K562 (cell line): ENCODE measurements at regions not wholly inside any gene's neighbourhood (a gene's known extent, or its start where the extent isn't known, plus 50 kb on each side); places are given as distances from the start of the nearest gene placed in this dataset.

Experiments
- ATAC-seq: fragments of 200-7000 bp; cut with Tn5 transposase; 3 replicates; pipeline ENCODE4 v1.9.1; 2020; ENCODE audit warnings: moderate library complexity
- BruUV-seq: library from RNA; stranded (reverse); fragments of 400-500 nt; replicated peaks from 2 replicates; lab custom pipeline; 2021; lab: Mats Ljungman, UMichigan
- CTCF ChIA-PET: fragments of 300-600 bp; formaldehyde crosslinking; extraction: SDS; loops from one replicate; lab custom pipeline; 2021; ENCODE audit warnings: low intra/inter-chr PET ratio; lab: Yijun Ruan, JAX
- POLR2A ChIA-PET: fragments of 300-600, 350-650 bp; sonication (Branson Sonifier 250); formaldehyde crosslinking; extraction: SDS; loops from one replicate; lab custom pipeline; 2021; ENCODE audit warnings: antibody characterized with exemption, inconsistent platforms; lab: Yijun Ruan, JAX
- DNase-seq, 4 experiments: peaks; one replicate each; pipeline versions ENCODE4 v3.0.0 to v3.0.0-alpha.2; 2011 to 2018; ENCODE audit warnings: low spot score in 3 of 4, mixed read lengths in 3 of 4; ENCODE audit errors: extremely low read depth in 1 of 4
- FAIRE-seq: peaks from 2 replicates; lab custom pipeline; 2011; peaks lifted over from hg19 to GRCh38; lab: Jason Lieb, UNC
- H2AFZ ChIP-seq: 2 replicates; pipeline ENCODE4 v1.6.0; 2011; ENCODE audit warnings: low read depth, low read length, control low read depth, inconsistent platforms
- H3K27ac ChIP-seq: fragments of 200-600 bp; 3 replicates; pipeline ENCODE4 v1.8.0; 2011; ENCODE audit warnings: low read depth, mild to moderate bottlenecking, control low read depth, inconsistent platforms, low read length, moderate library complexity, mixed read lengths; ENCODE audit errors: extremely low read depth
- H3K27me3 ChIP-seq, 2 experiments: fragments of 300-600 bp in 1 of 2; 2 replicates in 1 of 2; 3 replicates in 1 of 2; pipeline versions ENCODE4 v1.6.0 to v1.8.0; 2011; ENCODE audit warnings: inconsistent platforms in 2 of 2, low read length in 2 of 2, mild to moderate bottlenecking in 1 of 2, mixed read lengths in 1 of 2, moderate library complexity in 1 of 2; ENCODE audit not compliant: control insufficient read depth in 2 of 2, insufficient read depth in 2 of 2
- H3K36me3 ChIP-seq: fragments of 300-600 bp; 3 replicates; pipeline ENCODE4 v1.8.0; 2011; ENCODE audit warnings: mild to moderate bottlenecking, low read length, inconsistent platforms; ENCODE audit not compliant: control insufficient read depth, insufficient read depth
- H3K4me1 ChIP-seq, 2 experiments: fragments of 200-600 bp in 1 of 2; replicated peaks in 1 of 2; 2 replicates in 1 of 2; 3 replicates in 1 of 2; pipeline versions ENCODE4 v1.5.1 to v1.8.0; 2011; ENCODE audit warnings: inconsistent platforms in 2 of 2, low read length in 2 of 2, mild to moderate bottlenecking in 1 of 2, mixed read lengths in 1 of 2, moderate library complexity in 1 of 2; ENCODE audit not compliant: control insufficient read depth in 2 of 2, insufficient read depth in 2 of 2
- H3K4me2 ChIP-seq: 2 replicates; pipeline ENCODE4 v1.6.1; 2011; ENCODE audit warnings: low read length, control low read depth, inconsistent platforms, mixed read lengths; ENCODE audit not compliant: insufficient read depth
- H3K4me3 ChIP-seq: fragments of 200-600 bp; sonication (generic), shearing (Covaris generic); 2 replicates; pipeline ENCODE4 v1.5.1; 2016; ENCODE audit warnings: control low read depth, inconsistent platforms
- H3K79me2 ChIP-seq: fragments of 200-600 bp; 3 replicates; pipeline ENCODE4 v1.8.0; 2011; ENCODE audit warnings: low read length, inconsistent platforms; ENCODE audit not compliant: control insufficient read depth, insufficient read depth
- H3K9ac ChIP-seq, 2 experiments: 2 replicates each; pipeline versions ENCODE4 v1.6.0 to v1.6.1; 2011; ENCODE audit warnings: low read depth in 2 of 2, low read length in 2 of 2, control low read depth in 1 of 2, inconsistent platforms in 1 of 2, mild to moderate bottlenecking in 1 of 2, mixed read lengths in 1 of 2; ENCODE audit not compliant: insufficient read depth in 1 of 2
- H3K9me1 ChIP-seq: one replicate; pipeline ENCODE4 v1.6.0; 2011; ENCODE audit warnings: inconsistent platforms, mild to moderate bottlenecking, low read length, moderate library complexity; ENCODE audit not compliant: control insufficient read depth, insufficient read depth
- H3K9me3 ChIP-seq: replicated peaks from 2 replicates; pipeline ENCODE4 v1.5.1; 2011; ENCODE audit warnings: low read depth, low read length, inconsistent platforms; ENCODE audit not compliant: control insufficient read depth, insufficient read depth
- H4K20me1 ChIP-seq: replicated peaks from 2 replicates; pipeline ENCODE4 v1.6.1; 2011; ENCODE audit warnings: low read length, inconsistent platforms, mixed read lengths; ENCODE audit not compliant: control insufficient read depth, insufficient read depth
- ASH1L ChIP-seq: fragments of 450-650 bp; IDR thresholded peaks from 2 replicates; pipeline ENCODE4 v1.6.1; 2018; ENCODE audit warnings: borderline replicate concordance, mild to moderate bottlenecking, low read depth; ENCODE audit not compliant: partially characterized antibody
- BRD9 ChIP-seq: fragments of 450-650 bp; IDR thresholded peaks from 2 replicates; pipeline ENCODE4 v1.6.1; 2018; ENCODE audit warnings: low read depth; ENCODE audit not compliant: partially characterized antibody
- CHCHD3 ChIP-seq: fragments of 250-450 bp; sonication (Bioruptor Pico); IDR thresholded peaks from 2 replicates; pipeline ENCODE4 v2.1.2; 2022; ENCODE audit warnings: mild to moderate bottlenecking
- EP300 ChIP-seq: IDR thresholded peaks from 2 replicates; pipeline ENCODE4 v1.6.1; 2012; ENCODE audit warnings: low read length, improper control_type of control experiment
- EWSR1 ChIP-seq: fragments of 450-650 bp; IDR thresholded peaks from 2 replicates; pipeline ENCODE4 v1.6.1; 2018; ENCODE audit warnings: borderline replicate concordance, mild to moderate bottlenecking, low read depth, moderate library complexity; ENCODE audit not compliant: partially characterized antibody
- FOXA3 ChIP-seq, 2 experiments: fragments of 450-650 bp in 1 of 2; sonication (generic) in 1 of 2; formaldehyde crosslinking; IDR thresholded peaks in 1 of 2; conservative IDR thresholded peaks in 1 of 2; 2 replicates each; pipeline versions ENCODE4 v1.4.0 to v1.8.0; 2020 to 2022; ENCODE audit warnings: mild to moderate bottlenecking in 2 of 2, missing genetic modification reagents in 1 of 2
- FOXK2 ChIP-seq, 2 experiments: fragments of 450-650 bp; IDR thresholded peaks in 1 of 2; conservative IDR thresholded peaks in 1 of 2; 2 replicates each; pipeline ENCODE4 v1.6.1; 2016; ENCODE audit warnings: low read depth in 2 of 2, mild to moderate bottlenecking in 1 of 2
- HSF4 ChIP-seq: fragments of 250-450 bp; sonication (Bioruptor Pico); IDR thresholded peaks from 2 replicates; pipeline ENCODE4 v2.1.2; 2022; ENCODE audit warnings: mild to moderate bottlenecking, moderate library complexity, borderline replicate concordance
- PHF21A ChIP-seq: fragments of 450-650 bp; IDR thresholded peaks from 2 replicates; pipeline ENCODE4 v1.6.1; 2017; ENCODE audit warnings: low read depth, borderline replicate concordance
- PKNOX1 ChIP-seq: fragments of 450-650 bp; IDR thresholded peaks from 2 replicates; pipeline ENCODE4 v1.6.1; 2016
- RHOXF2B ChIP-seq: fragments of 250-450 bp; sonication (Bioruptor Pico); conservative IDR thresholded peaks from 2 replicates; pipeline ENCODE4 v1.5.1; 2021
- SRSF3 ChIP-seq: fragments of 200-400 bp; formaldehyde crosslinking; IDR thresholded peaks from 2 replicates; pipeline ENCODE4 v1.6.1; 2016; ENCODE audit warnings: mild to moderate bottlenecking, low read length, moderate library complexity; ENCODE audit not compliant: insufficient read depth
- UBTF ChIP-seq, 2 experiments: IDR thresholded peaks; 2 replicates each; pipeline ENCODE4 v1.6.1; 2012; ENCODE audit warnings: improper control_type of control experiment in 2 of 2, low read depth in 2 of 2, low read length in 2 of 2, borderline replicate concordance in 1 of 2
- ZBTB9 ChIP-seq: fragments of 450-650 bp; formaldehyde crosslinking; IDR thresholded peaks from 2 replicates; pipeline ENCODE4 v1.4.0; 2020; ENCODE audit warnings: mild to moderate bottlenecking, moderate library complexity
- ZKSCAN1 ChIP-seq: fragments of 150-350 bp; IDR thresholded peaks from 2 replicates; pipeline ENCODE4 v1.6.1; 2016; ENCODE audit warnings: low read depth, low read length
- ZNF232 ChIP-seq: sonication (generic); formaldehyde crosslinking; IDR thresholded peaks from 2 replicates; pipeline ENCODE4 v1.8.0; 2022; ENCODE audit warnings: mild to moderate bottlenecking, missing genetic modification reagents
- ZNF57 ChIP-seq: fragments of 450-650 bp; formaldehyde crosslinking; IDR thresholded peaks from 2 replicates; pipeline ENCODE4 v1.4.0; 2020; ENCODE audit warnings: mild to moderate bottlenecking, moderate library complexity
- ZNF707 ChIP-seq: fragments of 250-450 bp; sonication (Bioruptor Pico); conservative IDR thresholded peaks from 2 replicates; pipeline ENCODE4 v1.8.0; 2022; ENCODE audit warnings: inconsistent platforms, mild to moderate bottlenecking, moderate library complexity
- in situ Hi-C: fragments of 300-500 bp; cut with MboI; formaldehyde crosslinking; loops from 4 replicates; pipeline ENCODE4 v1.15.0; 2018; ENCODE audit warnings: inconsistent platforms, mixed read lengths
- intact Hi-C: fragments of 100-400 bp; cut with micrococcal nuclease; formaldehyde crosslinking; loops from 2 replicates; pipeline ENCODE4 v1.14.2; 2022

- no peak for ATAC-seq
- Histone ChIP-seq H2AFZ (no peak overlapping the region), H3K4me2 (no peak overlapping the region), H3K36me3 (no peaks in the 10 kb centered on the region), H3K4me1 (no peaks in the 10 kb centered on the region), H4K20me1 (no peaks in the 10 kb centered on the region), H3K9me3 (no peaks in the 10 kb centered on the region), H3K9ac (no peak overlapping the region), H3K27ac (no peak overlapping the region), H3K4me3 (no peak overlapping the region), H3K27me3 (no peaks in the 10 kb centered on the region), H3K79me2 (no peaks in the 10 kb centered on the region), H3K9me1 (no peaks in the 10 kb centered on the region)
- no peak for DNase-seq
- POLR2A ChIA-PET, result interaction anchor here (0.6 kb wide), 1 partner anchor 1014 kb away, joined by 5 read pairs; no protein-coding TSS in a partner anchor
- intact Hi-C loops, result no loop called here
- no peak for FAIRE-seq
- BruUV-seq, result no TSS peak
- CTCF ChIA-PET, result no interaction called here
- in situ Hi-C loops, result no loop called here
- TF ChIP-seq ASH1L (no peak), ZNF232 (CRISPR knock-in tag) (no peak), RHOXF2B (CRISPR knock-in tag) (no peak), SRSF3 (no peak), UBTF (IDR thresholded peaks at IDR 0.05; ENCODE audit: borderline replicate concordance in 1 of 2, low read depth in 2 of 2, low read length in 2 of 2) (no peak), FOXA3 (CRISPR knock-in tag; conservative IDR thresholded peaks at IDR 0.05 in 1 of 2, IDR thresholded peaks at IDR 0.05 in 1 of 2) (no peak), BRD9 (no peak), ZKSCAN1 (no peak), PKNOX1 (no peak), FOXK2 (conservative IDR thresholded peaks at IDR 0.05 in 1 of 2, IDR thresholded peaks at IDR 0.05 in 1 of 2; ENCODE audit: low read depth in 2 of 2) (no peak), EWSR1 (no peak), ZNF57 (CRISPR knock-in tag) (no peak), ZNF707 (CRISPR knock-in tag) (no peak), CHCHD3 (no peak), EP300 (no peak), HSF4 (CRISPR knock-in tag) (no peak), PHF21A (no peak), ZBTB9 (CRISPR knock-in tag) (no peak)
Measured at GRCh38 chr13:109605846-109606245, 180.5 kb downstream of the IRS2 start.
